GM18502 (cell line): ENCODE measurements at regions not wholly inside any gene's neighbourhood (a gene's known extent, or its start where the extent isn't known, plus 50 kb on each side); places are given as distances from the start of the nearest gene placed in this dataset.

ENCODE experiments used
- ATAC-seq: cut with Tn5 transposase; IDR thresholded peaks from one replicate; pipeline ENCODE4 v1.9.1; 2021; ENCODE audit warnings: mild to moderate bottlenecking; ENCODE audit not compliant: unreplicated experiment, poor library complexity

DNA sequence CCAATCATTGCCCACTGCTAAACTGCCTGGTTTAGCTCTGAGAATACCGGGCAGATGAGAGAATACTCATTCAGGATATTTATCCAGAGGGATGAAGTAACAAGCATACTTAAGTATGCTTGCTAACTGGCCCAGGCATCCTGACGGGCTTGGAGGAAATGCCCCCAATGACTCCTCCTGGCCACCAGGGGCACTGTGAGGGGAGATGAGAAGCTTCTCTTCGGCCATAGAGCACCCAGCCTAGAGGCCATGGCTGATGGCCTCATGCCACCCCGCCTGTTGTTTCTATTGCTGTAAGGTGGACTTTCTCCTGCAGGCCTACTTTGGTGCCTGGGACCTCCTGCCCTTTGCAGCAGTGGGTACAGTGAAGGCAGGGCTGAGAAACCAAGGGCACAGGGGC lies 134.5 kb upstream of the FSTL4 start:
- ATAC-seq, result no peak

DNA sequence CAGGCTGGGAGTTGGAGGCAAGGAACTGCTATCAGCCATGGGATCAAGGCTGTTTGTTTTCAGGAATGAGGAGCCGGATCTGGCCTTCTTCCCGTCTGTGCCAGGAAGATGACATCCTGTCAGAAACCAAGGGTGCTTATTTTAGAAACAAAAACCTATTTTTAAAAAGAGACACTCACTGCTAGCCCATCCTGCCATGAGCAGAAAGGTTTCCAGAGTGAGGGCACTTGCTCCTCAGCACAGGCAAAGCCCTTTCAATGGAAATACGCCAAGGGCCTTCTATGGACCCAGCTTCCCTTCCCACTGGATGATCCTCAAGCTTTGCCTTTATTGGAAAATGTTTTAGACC lies 132.6 kb upstream of the FSTL4 start:
- no peak for ATAC-seq

DNA sequence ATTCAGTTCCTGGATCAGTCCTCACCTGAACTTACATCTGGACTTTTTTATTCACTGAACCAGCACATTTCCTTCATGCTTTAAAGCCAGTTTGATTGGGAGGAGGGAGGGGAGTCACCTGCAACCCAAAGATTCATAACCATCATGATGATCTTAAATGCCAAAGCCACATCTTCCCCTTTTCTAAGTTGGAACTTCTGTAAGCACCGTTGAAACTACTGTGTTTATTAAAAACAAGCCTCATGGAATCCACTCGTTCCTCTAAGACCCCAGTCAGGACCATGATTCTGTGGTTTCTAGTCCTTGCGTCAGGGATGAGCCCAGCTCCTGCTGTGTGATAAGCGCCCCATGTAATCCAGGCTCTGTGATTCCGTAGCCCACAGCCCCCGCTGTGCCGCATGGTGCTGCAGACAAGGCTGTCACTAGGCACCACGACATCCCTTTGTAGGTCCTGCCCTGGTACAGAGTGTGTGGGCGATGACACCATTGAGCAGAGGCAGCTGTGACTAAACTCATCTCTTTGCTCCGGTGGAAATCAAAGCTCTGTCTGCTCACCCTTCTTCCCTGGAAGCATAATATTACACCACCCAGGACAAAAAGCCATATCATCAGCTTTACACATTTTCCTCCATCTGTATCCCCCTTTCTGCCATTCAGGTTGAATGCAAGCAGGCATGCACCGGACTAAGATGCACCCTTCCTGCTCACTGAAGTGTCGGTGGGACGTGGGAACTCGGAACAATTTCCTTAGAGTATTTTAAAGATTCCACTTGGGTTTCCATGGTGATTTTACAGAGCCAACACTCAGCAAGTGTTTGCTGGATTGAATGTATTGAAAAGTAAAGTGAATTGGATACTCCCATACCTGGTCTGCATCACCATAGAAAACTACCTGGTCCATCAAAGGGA lies 132.0 kb upstream of the FSTL4 start:
- ATAC-seq, result no peak

DNA sequence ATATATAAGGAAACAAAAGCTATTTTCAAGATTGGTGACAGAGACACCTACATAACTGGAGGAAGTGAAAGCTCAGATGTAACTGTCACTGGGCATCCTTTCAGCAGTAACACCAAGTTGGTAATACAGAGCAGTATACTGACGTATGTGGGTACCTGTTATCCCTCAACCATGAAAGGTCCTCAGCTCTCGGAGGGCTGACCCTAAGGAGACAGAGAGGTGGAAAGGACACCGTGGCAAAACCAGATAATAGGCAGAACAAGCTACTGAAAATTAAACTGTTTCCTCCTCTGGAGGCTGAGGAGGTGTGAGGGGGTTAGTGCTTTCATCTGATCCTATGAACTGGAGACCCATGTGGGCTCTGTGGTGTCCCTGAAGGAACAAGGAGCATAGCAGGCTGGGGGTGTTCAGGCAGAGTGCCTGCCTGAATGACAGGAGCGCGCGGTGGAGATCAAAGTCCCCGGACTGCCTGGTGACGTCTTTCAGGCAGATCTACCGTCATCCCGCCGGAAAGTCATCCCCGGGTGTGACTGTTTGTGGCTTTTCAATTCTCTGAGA lies 130.2 kb upstream of the FSTL4 start:
- ATAC-seq, result no peak

DNA sequence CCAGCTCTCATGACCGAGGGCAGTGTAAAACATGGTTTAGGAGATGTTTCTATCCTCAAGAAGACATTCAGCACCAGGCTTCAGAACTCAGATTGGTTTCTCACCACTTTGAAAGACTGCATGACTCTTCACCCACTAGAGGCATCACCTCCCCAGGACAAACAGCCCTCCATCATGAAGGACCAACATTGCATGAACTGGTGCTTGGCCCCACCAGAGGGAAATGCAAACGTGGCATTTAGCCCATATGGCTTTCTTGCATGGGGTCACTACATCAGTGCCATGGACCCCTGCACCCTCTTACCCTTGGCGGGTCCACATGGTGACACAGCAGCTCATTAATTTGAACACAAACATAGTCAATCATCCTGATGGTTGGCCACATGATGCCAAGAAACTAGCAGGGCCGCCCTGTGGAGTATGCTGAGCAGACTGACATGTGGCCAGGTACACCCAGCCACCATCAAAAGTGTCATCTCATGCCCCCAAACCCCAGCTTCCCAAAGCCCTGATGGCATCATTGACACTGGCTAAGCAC lies 129.5 kb upstream of the FSTL4 start:
- no peak for ATAC-seq

GRCh38 chr5:133741396-133741795 lies 129.1 kb upstream of the FSTL4 start:
- ATAC-seq, result no peak

DNA sequence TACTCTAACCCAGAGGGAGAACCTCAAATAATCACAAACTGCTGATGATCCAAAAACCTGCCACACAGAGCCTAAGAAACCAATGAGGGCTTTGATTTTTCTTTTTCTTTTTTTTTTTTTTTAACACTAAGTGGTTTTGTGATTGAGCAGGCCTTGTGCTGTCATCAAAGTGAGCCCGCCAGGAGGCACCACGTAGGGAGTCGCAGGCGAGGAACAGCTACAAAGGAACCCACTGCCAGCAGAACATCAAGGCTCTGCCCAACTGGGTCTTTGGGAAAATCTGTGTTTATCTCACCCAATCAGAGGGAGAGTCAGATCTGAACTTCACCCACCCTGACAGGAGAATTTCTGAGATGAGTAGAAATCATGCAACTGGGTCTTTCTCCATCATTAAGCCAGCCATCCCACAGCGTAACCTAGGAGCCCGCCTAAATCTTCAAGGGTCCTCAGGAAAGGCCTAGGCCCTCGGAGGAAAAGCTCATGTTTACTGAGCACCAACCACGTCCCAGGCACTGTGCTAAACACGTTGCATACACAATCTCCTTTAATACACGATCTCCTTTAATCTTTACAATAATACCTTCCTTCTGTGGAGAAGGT lies 126.9 kb upstream of the FSTL4 start:
- no peak for ATAC-seq

- no peak for ATAC-seq
Observed at GRCh38 chr5:133738271-133738670, 125.9 kb upstream of the FSTL4 start.

- no peak for ATAC-seq
Observed at GRCh38 chr5:133736512-133736911, 124.2 kb upstream of the FSTL4 start.

DNA sequence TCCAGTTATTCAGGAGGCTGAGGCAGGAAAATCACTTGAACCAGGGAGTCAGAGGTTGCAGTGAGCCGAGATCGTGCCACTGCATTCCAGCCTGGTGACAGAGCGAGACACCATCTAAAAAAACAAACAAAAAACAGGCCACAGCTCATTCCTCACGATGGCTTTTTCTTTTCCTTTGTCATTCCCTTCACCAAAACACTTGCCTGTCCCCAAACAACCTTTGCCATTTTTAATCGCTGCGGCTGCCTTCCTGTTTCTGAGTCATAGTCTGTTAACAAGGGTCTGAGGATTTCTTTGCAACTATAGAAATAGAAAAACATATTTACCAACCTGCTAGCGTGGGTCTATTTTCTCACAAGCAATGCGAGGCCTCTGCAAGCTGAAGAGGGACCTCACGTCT lies 123.0 kb upstream of the FSTL4 start:
- ATAC-seq, result no peak

DNA sequence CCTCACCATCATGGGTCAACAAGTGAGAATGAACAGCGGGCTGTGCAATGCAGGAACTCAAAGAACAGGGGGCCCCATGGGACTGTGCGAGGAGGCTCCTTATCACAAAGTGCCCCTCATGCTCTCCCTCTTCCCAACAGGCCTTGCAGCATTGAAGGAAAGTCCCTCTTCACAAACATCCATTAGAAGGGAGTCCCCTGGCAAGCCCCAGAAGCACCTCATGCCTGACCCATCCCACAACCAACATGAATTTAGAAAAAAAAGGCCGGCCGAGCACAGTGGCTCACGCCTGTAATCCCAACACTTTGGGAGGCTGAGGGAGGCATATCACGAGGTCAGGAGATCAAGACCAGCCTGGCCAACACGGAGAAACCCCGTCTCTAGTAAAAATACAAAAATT lies 122.6 kb upstream of the FSTL4 start:
- ATAC-seq, result no peak

- ATAC-seq, result no peak
Observed at GRCh38 chr5:133732536-133732935, 120.2 kb upstream of the FSTL4 start.

- no peak for ATAC-seq
Observed at GRCh38 chr5:133731951-133732350, 119.6 kb upstream of the FSTL4 start.

- no peak for ATAC-seq
Observed at GRCh38 chr5:133730866-133731265, 118.5 kb upstream of the FSTL4 start.

DNA sequence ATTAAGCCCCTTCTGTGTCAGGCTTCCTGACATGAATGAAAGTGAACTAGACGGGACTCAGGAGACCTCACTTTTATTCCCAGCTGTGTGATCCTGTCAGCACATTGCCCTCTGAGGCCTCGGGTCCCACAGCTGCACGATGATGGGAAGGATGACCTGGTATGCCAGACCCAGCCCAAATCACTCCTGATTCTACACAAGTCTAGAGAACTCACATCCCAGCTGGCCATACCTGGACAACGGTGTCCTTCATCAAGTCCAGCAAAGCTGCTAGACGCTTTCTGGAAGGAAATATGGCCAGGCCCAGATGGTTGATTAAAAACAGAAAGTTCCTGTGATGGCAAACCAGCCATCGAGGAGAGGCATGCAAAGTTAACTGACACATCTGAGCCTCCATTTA lies 118.0 kb upstream of the FSTL4 start:
- no peak for ATAC-seq

DNA sequence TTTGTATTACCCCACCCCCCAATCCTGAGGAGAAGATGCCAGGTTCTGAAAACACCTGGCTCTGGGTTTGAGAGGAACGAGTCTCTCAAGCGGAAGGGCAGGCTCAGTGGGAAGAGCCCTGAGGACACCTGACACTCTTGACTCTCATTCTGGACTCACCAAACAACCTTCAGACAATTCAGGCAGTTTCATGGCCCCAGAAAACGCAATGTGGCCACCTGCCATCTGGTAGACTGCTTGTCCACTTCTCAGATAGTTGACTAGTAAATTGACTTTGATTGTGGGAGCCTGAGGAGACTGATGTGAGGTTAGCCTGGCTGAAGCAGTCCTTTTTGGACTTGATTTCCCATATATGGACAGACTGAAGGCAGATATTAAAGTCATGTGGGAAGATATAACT lies 117.5 kb upstream of the FSTL4 start:
- ATAC-seq, result no peak

GRCh38 chr5:133728475-133728874 lies 116.1 kb upstream of the FSTL4 start:
- no peak for ATAC-seq

DNA sequence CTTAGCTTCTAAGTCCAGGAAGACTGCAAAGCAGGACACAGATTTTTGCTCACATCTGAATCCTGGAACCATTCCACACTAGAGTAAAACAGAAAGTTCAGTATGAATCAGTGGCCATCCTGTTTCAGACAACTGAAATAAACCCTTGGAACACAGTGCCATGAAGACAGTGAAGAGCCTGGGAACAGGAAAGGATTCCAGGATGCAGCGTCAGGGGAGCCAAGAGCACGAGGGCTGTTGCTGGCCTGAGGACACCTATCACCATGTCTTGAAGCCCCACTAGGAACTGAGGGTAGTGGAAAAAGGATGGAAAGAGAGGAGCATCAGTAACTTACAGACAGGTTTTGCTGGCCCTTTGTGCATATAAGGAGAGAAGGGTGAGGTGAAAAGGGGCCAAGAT lies 115.3 kb upstream of the FSTL4 start:
- no peak for ATAC-seq

- no peak for ATAC-seq
Observed at GRCh38 chr5:133723651-133724366, 111.5 kb upstream of the FSTL4 start.

GRCh38 chr5:133723126-133723525 lies 110.8 kb upstream of the FSTL4 start:
- ATAC-seq, result no peak

- no peak for ATAC-seq
Observed at GRCh38 chr5:133721365-133721764, 109.0 kb upstream of the FSTL4 start.
